H1 (cell line): ENCODE measurements at regions not wholly inside any gene's neighbourhood (a gene's known extent, or its start where the extent isn't known, plus 50 kb on each side); places are given as distances from the start of the nearest gene placed in this dataset.
A peak's percentile ranks its signal among the peaks of the same experiment; 100 is the strongest.

ENCODE experiments used
- CTCF ChIA-PET: fragments of 300-600 bp; sonication (Branson Sonifier 250); formaldehyde crosslinking; loops from one replicate; lab custom pipeline; 2021; ENCODE audit not compliant: partially characterized antibody; lab: Charles Lee
- POLR2A ChIA-PET: fragments of 300-600 bp; sonication (Branson Sonifier 250); formaldehyde crosslinking; loops from one replicate; lab custom pipeline; 2021; ENCODE audit warnings: inconsistent platforms; ENCODE audit not compliant: partially characterized antibody; lab: Charles Lee
- DNase-seq, 2 experiments: peaks; one replicate each; pipeline versions ENCODE4 v3.0.0 to v3.0.0-alpha.2; 2010 to 2022; ENCODE audit warnings: low spot score in 2 of 2, low read depth in 1 of 2, mixed read lengths in 1 of 2
- FAIRE-seq: peaks from 2 replicates; lab custom pipeline; 2011; peaks lifted over from hg19 to GRCh38; lab: Jason Lieb, UNC
- H2AFZ ChIP-seq: 2 replicates; pipeline ENCODE4 v1.8.1; 2012; ENCODE audit warnings: low read length, inconsistent platforms
- H2AK5ac ChIP-seq: 2 replicates; pipeline ENCODE4 v1.6.1; 2013; ENCODE audit warnings: low read depth, low read length
- H2BK120ac ChIP-seq: replicated peaks from 2 replicates; pipeline ENCODE3; 2013; ENCODE audit warnings: low read depth, low read length, inconsistent platforms
- H2BK12ac ChIP-seq: 2 replicates; pipeline ENCODE4 v1.6.1; 2013; ENCODE audit warnings: low read depth, low read length
- H2BK15ac ChIP-seq: 2 replicates; pipeline ENCODE4 v1.6.1; 2013; ENCODE audit warnings: low read length
- H2BK20ac ChIP-seq: 2 replicates; pipeline ENCODE4 v1.6.1; 2013; ENCODE audit warnings: low read length
- H2BK5ac ChIP-seq: 2 replicates; pipeline ENCODE4 v1.6.1; 2013; ENCODE audit warnings: low read depth, low read length
- H3K14ac ChIP-seq: 2 replicates; pipeline ENCODE4 v1.6.1; 2013; ENCODE audit warnings: inconsistent platforms; ENCODE audit not compliant: insufficient read length
- H3K18ac ChIP-seq: 2 replicates; pipeline ENCODE4 v1.6.1; 2013; ENCODE audit warnings: low read length; ENCODE audit errors: extremely low read depth
- H3K23ac ChIP-seq: 2 replicates; pipeline ENCODE4 v1.6.1; 2013; ENCODE audit warnings: inconsistent platforms; ENCODE audit not compliant: insufficient read length
- H3K23me2 ChIP-seq: 2 replicates; pipeline ENCODE4 v1.6.1; 2013; ENCODE audit warnings: low read depth, low read length
- H3K27ac ChIP-seq: 2 replicates; pipeline ENCODE4 v1.6.1; 2011; ENCODE audit warnings: low read depth, low read length, inconsistent platforms
- H3K27me3 ChIP-seq, 4 experiments: replicated peaks in 1 of 4; 1 replicate in 1 of 4; 2 replicates in 3 of 4; pipeline versions ENCODE4 v1.6.1 to v1.8.1; 2011 to 2013; ENCODE audit warnings: low read length in 3 of 4, mild to moderate bottlenecking in 3 of 4, inconsistent platforms in 2 of 4, mixed read lengths in 2 of 4, moderate library complexity in 1 of 4; ENCODE audit not compliant: control insufficient read depth in 3 of 4, insufficient read depth in 3 of 4; ENCODE audit errors: extremely low read depth in 1 of 4
- H3K36me3 ChIP-seq, 4 experiments: 2 replicates each; pipeline versions ENCODE4 v1.6.1 to v1.8.1; 2011 to 2013; ENCODE audit warnings: mild to moderate bottlenecking in 4 of 4, low read length in 3 of 4, moderate library complexity in 2 of 4, control low read depth in 1 of 4, inconsistent platforms in 1 of 4; ENCODE audit not compliant: insufficient read depth in 4 of 4, control insufficient read depth in 2 of 4
- H3K4ac ChIP-seq: replicated peaks from 2 replicates; pipeline ENCODE3; 2013; ENCODE audit warnings: low read length, low read depth, mixed read lengths, inconsistent platforms; ENCODE audit not compliant: insufficient read length
- H3K4me1 ChIP-seq, 4 experiments: replicated peaks in 1 of 4; 1 replicate in 1 of 4; 2 replicates in 3 of 4; pipeline versions ENCODE4 v1.6.1 to v1.8.1; 2011 to 2013; ENCODE audit warnings: low read length in 3 of 4, inconsistent platforms in 2 of 4, mixed read lengths in 1 of 4; ENCODE audit not compliant: insufficient read depth in 4 of 4, control insufficient read depth in 3 of 4
- H3K4me2 ChIP-seq, 2 experiments: 2 replicates each; pipeline versions ENCODE4 v1.6.1 to v1.8.1; 2011 to 2013; ENCODE audit warnings: low read depth in 2 of 2, low read length in 2 of 2, control low read depth in 1 of 2, inconsistent platforms in 1 of 2, mild to moderate bottlenecking in 1 of 2; ENCODE audit not compliant: insufficient read depth in 1 of 2
- H3K4me3 ChIP-seq, 4 experiments: fragments of 200-600, 300-600 bp in 1 of 4; sonication (generic), shearing (Covaris generic), sonication (Bioruptor Twin) in 1 of 4; 2 replicates each; pipeline versions ENCODE4 v1.5.1 to v1.8.1; 2011 to 2016; ENCODE audit warnings: low read length in 4 of 4, low read depth in 3 of 4, control low read depth in 2 of 4, inconsistent platforms in 2 of 4, mild to moderate bottlenecking in 2 of 4, mixed read lengths in 1 of 4, moderate library complexity in 1 of 4; ENCODE audit not compliant: insufficient read depth in 2 of 4; ENCODE audit errors: extremely low read depth in 1 of 4
- H3K56ac ChIP-seq: replicated peaks from 2 replicates; pipeline ENCODE3; 2013; ENCODE audit warnings: low read depth, mild to moderate bottlenecking, mixed read lengths, low read length, inconsistent platforms; ENCODE audit not compliant: insufficient read length
- H3K79me1 ChIP-seq: 2 replicates; pipeline ENCODE4 v1.6.1; 2013; ENCODE audit warnings: low read depth, low read length, control low read depth
- H3K79me2 ChIP-seq, 2 experiments: 2 replicates each; pipeline versions ENCODE4 v1.6.1 to v1.8.1; 2012 to 2013; ENCODE audit warnings: low read length in 2 of 2, mild to moderate bottlenecking in 2 of 2, inconsistent platforms in 1 of 2; ENCODE audit not compliant: insufficient read depth in 2 of 2, control insufficient read depth in 1 of 2
- H3K9ac ChIP-seq, 4 experiments: replicated peaks in 1 of 4; 1 replicate in 1 of 4; 2 replicates in 3 of 4; pipeline versions ENCODE4 v1.6.1 to v1.8.1; 2011 to 2013; ENCODE audit warnings: low read depth in 3 of 4, low read length in 3 of 4, control low read depth in 2 of 4, mild to moderate bottlenecking in 2 of 4, moderate library complexity in 2 of 4, inconsistent platforms in 1 of 4; ENCODE audit errors: extremely low read depth in 1 of 4
- H3K9me3 ChIP-seq, 2 experiments: 2 replicates each; pipeline versions ENCODE4 v1.6.1 to v1.8.1; 2012 to 2013; ENCODE audit warnings: mild to moderate bottlenecking in 2 of 2, moderate library complexity in 2 of 2, control low read depth in 1 of 2, inconsistent platforms in 1 of 2, low read depth in 1 of 2, low read length in 1 of 2, mixed read lengths in 1 of 2; ENCODE audit not compliant: insufficient read depth in 2 of 2
- H4K20me1 ChIP-seq, 2 experiments: replicated peaks in 1 of 2; 2 replicates each; pipeline versions ENCODE3 to v1.8.1; 2011 to 2013; ENCODE audit warnings: inconsistent platforms in 2 of 2, low read length in 2 of 2, mild to moderate bottlenecking in 1 of 2; ENCODE audit not compliant: insufficient read depth in 2 of 2, control insufficient read depth in 1 of 2
- H4K5ac ChIP-seq: 2 replicates; pipeline ENCODE4 v1.6.1; 2013; ENCODE audit warnings: low read length, low read depth, mixed read lengths, inconsistent platforms; ENCODE audit not compliant: insufficient read length
- H4K8ac ChIP-seq: 2 replicates; pipeline ENCODE4 v1.8.0; 2013; ENCODE audit warnings: mild to moderate bottlenecking, moderate library complexity, low read length, inconsistent platforms; ENCODE audit not compliant: insufficient read depth; ENCODE audit errors: extremely low read depth
- H4K91ac ChIP-seq: replicated peaks from 2 replicates; pipeline ENCODE3; 2013; ENCODE audit warnings: low read length, mixed read lengths, inconsistent platforms; ENCODE audit not compliant: insufficient read length
- CTBP2 ChIP-seq: IDR thresholded peaks from 2 replicates; pipeline ENCODE4 v1.7.0; 2011; ENCODE audit warnings: borderline replicate concordance, mild to moderate bottlenecking, moderate library complexity, mixed read lengths, low read length; ENCODE audit not compliant: insufficient read depth, insufficient read length
- EP300 ChIP-seq, 2 experiments: IDR thresholded peaks; 1 replicate in 1 of 2; 2 replicates in 1 of 2; pipeline ENCODE4 v1.6.1; 2011 to 2012; ENCODE audit warnings: low read depth in 2 of 2, low read length in 2 of 2, mild to moderate bottlenecking in 2 of 2, borderline replicate concordance in 1 of 2, inconsistent platforms in 1 of 2, moderate library complexity in 1 of 2
- GABPA ChIP-seq: IDR thresholded peaks from 2 replicates; pipeline ENCODE4 v1.6.1; 2011; ENCODE audit warnings: mild to moderate bottlenecking, low read length, moderate library complexity, borderline replicate concordance; ENCODE audit not compliant: insufficient read depth
- JUND ChIP-seq: IDR thresholded peaks from 2 replicates; pipeline ENCODE4 v1.6.1; 2011; ENCODE audit warnings: mild to moderate bottlenecking, improper control_type of control experiment, low read length
- NANOG ChIP-seq: IDR thresholded peaks from 2 replicates; pipeline ENCODE4 v1.6.1; 2011; ENCODE audit warnings: low read length, low read depth, mild to moderate bottlenecking, inconsistent platforms; ENCODE audit not compliant: insufficient read depth, poor library complexity, severe bottlenecking
- SAP30 ChIP-seq: fragments of 300-600 bp; sonication (generic); IDR thresholded peaks from 2 replicates; pipeline ENCODE4 v1.7.1; 2012; ENCODE audit warnings: low read length, moderate library complexity, mild to moderate bottlenecking, inconsistent platforms; ENCODE audit not compliant: insufficient read depth, insufficient replicate concordance
- SIN3A ChIP-seq, 2 experiments: IDR thresholded peaks in 1 of 2; conservative IDR thresholded peaks in 1 of 2; 2 replicates each; pipeline ENCODE4 v1.6.1; 2011 to 2012; ENCODE audit warnings: low read length in 2 of 2, improper control_type of control experiment in 1 of 2, low read depth in 1 of 2, mild to moderate bottlenecking in 1 of 2
- SIRT6 ChIP-seq: IDR thresholded peaks from one replicate; pipeline ENCODE4 v1.7.1; 2012; ENCODE audit warnings: low read length, inconsistent platforms
- SIX5 ChIP-seq: IDR thresholded peaks from 2 replicates; pipeline ENCODE4 v1.6.1; 2011; ENCODE audit warnings: mild to moderate bottlenecking, low read depth, low read length
- SP1 ChIP-seq: IDR thresholded peaks from 2 replicates; pipeline ENCODE4 v1.6.1; 2011; ENCODE audit warnings: low read depth, low read length
- TAF1 ChIP-seq: IDR thresholded peaks from 2 replicates; pipeline ENCODE4 v1.6.1; 2011; ENCODE audit warnings: mild to moderate bottlenecking, low read depth, low read length
- ZNF274 ChIP-seq: IDR thresholded peaks from 2 replicates; pipeline ENCODE4 v1.7.0; 2012; ENCODE audit warnings: low read length, borderline replicate concordance; ENCODE audit errors: extremely low read depth
- WGBS, 2 experiments: shearing (Covaris generic) in 1 of 2; methylation state at CpG; one replicate each; pipeline versions ENCODE4 v1.1.6 to v1.1.7; 2013 to 2015; ENCODE audit warnings: low lambda C conversion rate in 2 of 2, mixed read lengths in 2 of 2, inconsistent platforms in 1 of 2, low coverage in 1 of 2, missing lambda C conversion rate in 1 of 2; ENCODE audit not compliant: insufficient replicate concordance in 2 of 2, insufficient coverage in 1 of 2, insufficient read length in 1 of 2; ENCODE audit errors: extremely low coverage in 1 of 2, missing lambda C conversion rate in 1 of 2; 5-methylcytosine and 5-hydroxymethylcytosine counted together
- TF ChIP-seq, protein P1 (sequence below): IDR thresholded peaks from 2 replicates; pipeline ENCODE4 v1.6.1; 2012; ENCODE audit warnings: inconsistent platforms

DNA sequence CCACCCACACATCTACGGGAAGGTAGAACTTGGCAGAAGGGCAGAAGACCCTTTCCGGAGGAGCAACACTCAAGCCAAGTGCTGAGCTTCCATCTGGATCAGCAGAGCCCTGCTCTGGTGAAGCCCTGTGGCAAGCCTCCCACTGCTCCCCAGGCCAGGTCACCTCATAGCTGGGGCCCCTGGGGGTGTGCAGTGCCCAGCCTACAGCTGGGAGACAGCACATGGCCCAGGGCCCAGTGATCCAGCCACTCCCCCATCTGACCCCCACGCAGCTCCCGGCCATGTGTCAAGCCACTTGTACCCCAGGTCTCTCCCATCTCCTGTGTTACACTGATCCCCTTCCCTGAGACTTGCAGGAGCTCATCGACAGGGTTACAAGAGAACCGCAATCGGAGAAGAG lies 95.7 kb downstream of the RBFOX3 start:
- Histone ChIP-seq H3K79me2 (no peaks in the 10 kb centered on the region), H3K9ac (no peak overlapping the region), H3K23ac (no peak overlapping the region), H3K27me3 (no peaks in the 10 kb centered on the region; a peak in 1 of 7 replicates), H2BK20ac (no peak overlapping the region), H2BK15ac (no peak overlapping the region), H4K91ac (peak overlapping the region; percentile 65), H4K20me1 (no peaks in the 10 kb centered on the region), H3K18ac (no peak overlapping the region; the same call in 1 of the 2 replicates), H3K4me3 (no peak overlapping the region), H3K4me2 (no peak overlapping the region), H3K9me3 (peaks cover 4 to 14% of the 10 kb centered on the region in 2 experiments; a peak in 2 of 4 replicates), H2BK5ac (no peak overlapping the region), H2BK12ac (no peak overlapping the region; the same call in 1 of the 2 replicates), H3K79me1 (no peaks in the 10 kb centered on the region), H3K14ac (no peak overlapping the region), H2AK5ac (no peak overlapping the region), H3K23me2 (no peaks in the 10 kb centered on the region), H4K5ac (no peak overlapping the region), H3K27ac (no peak overlapping the region), H3K36me3 (no peaks in the 10 kb centered on the region), H3K4me1 (peaks cover 0 to 5% (median 1%) of the 10 kb centered on the region in 4 experiments; a peak in 5 of 7 replicates), H3K4ac (no peak overlapping the region), H2BK120ac (peak overlapping the region; percentile 33), H2AFZ (no peak overlapping the region), H4K8ac (no peak overlapping the region), H3K56ac (no peak overlapping the region)
- WGBS, 2 experiments, result 87% methylated on average over 7 of the region's 7 CpGs; no CpG with 5 or more reads in 1 of the 2 experiments
- ChIA-PET POLR2A (no interaction called here), CTCF (interaction anchor here (1.0 to 3.3 kb wide), 4 partner anchors 18 to 427 kb away, joined by 3 to 9 read pairs (median 3); no protein-coding TSS in a partner anchor)
- DNase-seq (no peak), FAIRE-seq (no peak)
- TF ChIP-seq SP1 (no peak), ZNF274 (no peak), SIN3A (conservative IDR thresholded peaks at IDR 0.05 in 1 of 2, IDR thresholded peaks at IDR 0.05 in 1 of 2; ENCODE audit: low read depth in 1 of 2, low read length in 2 of 2) (no peak), SAP30 (no peak), TAF1 (no peak), JUND (no peak), CTBP2 (no peak), EP300 (IDR thresholded peaks at IDR 0.05; ENCODE audit: borderline replicate concordance in 1 of 2, low read depth in 2 of 2, low read length in 2 of 2) (no peak), SIX5 (no peak), NANOG (no peak), SIRT6 (no peak), GABPA (no peak)
- TF ChIP-seq, protein P1, sequence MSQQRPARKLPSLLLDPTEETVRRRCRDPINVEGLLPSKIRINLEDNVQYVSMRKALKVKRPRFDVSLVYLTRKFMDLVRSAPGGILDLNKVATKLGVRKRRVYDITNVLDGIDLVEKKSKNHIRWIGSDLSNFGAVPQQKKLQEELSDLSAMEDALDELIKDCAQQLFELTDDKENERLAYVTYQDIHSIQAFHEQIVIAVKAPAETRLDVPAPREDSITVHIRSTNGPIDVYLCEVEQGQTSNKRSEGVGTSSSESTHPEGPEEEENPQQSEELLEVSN, result no peak
